IPS-15b (cell line): ENCODE measurements at regions not wholly inside any gene's neighbourhood (a gene's known extent, or its start where the extent isn't known, plus 50 kb on each side); places are given as distances from the start of the nearest gene placed in this dataset.
A peak's percentile ranks its signal among the peaks of the same experiment; 100 is the strongest.
"Not testable (repeated sequence)": the region's sequence is repeated elsewhere in the genome, so short reads cannot be mapped to it uniquely, and the experiment has no call there.

Experiments used
- H3K27me3 ChIP-seq: one replicate; pipeline ENCODE4 v1.6.1; 2013; ENCODE audit warnings: low read length; ENCODE audit not compliant: control insufficient read depth, insufficient read depth
- H3K36me3 ChIP-seq: one replicate; pipeline ENCODE4 v1.6.1; 2013; ENCODE audit warnings: low read length; ENCODE audit not compliant: control insufficient read depth, insufficient read depth
- H3K4me1 ChIP-seq: one replicate; pipeline ENCODE4 v1.6.1; 2013; ENCODE audit warnings: mild to moderate bottlenecking, low read length; ENCODE audit not compliant: control insufficient read depth, insufficient read depth
- H3K4me3 ChIP-seq: one replicate; pipeline ENCODE4 v1.5.1; 2013; ENCODE audit warnings: low read depth, low read length
- H3K9ac ChIP-seq: one replicate; pipeline ENCODE4 v1.6.1; 2013; ENCODE audit warnings: low read depth, mild to moderate bottlenecking, low read length
- H3K9me3 ChIP-seq: one replicate; pipeline ENCODE4 v1.6.1; 2013; ENCODE audit warnings: mild to moderate bottlenecking, low read length; ENCODE audit not compliant: control insufficient read depth, insufficient read depth

DNA sequence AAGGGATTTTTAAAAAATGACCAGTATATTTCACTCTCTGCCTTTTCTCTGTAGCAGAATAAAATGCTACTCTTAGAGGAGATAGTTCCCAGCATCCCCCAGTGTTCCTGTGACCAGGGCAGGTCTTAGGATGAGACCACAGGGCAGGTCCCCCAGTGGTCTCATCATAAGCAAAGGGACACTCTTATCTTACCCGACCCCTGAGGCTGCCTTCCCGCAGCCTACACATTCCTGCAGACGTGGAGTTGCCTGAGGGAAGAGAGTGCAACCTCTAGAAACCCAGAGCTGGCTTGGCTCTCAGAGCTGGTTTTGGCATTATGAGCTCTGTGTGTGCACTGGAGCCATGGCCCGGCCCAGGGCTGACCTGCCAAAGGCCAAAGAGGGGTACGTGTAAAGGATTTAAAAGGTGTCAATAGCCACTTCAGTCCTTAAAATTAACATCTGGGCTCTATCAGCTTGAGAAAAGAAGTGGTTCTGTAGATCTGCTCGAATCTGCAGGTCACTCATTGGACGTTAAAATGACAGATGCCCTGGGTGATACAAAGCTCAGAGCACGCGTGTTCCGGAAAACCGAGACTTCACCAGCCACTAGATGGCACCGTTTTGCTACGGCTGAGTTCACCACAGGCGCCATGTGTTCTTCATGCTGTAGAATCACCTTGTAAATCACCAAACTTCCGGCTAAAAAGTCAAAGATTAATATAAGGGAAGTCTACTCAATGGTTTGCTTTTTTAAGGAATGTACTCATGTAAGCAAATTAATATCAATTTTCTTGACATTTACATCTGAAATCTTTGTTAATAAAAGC lies 60.4 kb upstream of the GPR31 start:
- not testable (repeated sequence) for H3K36me3 ChIP-seq, H3K9me3 ChIP-seq, H3K9ac ChIP-seq, H3K4me3 ChIP-seq, H3K27me3 ChIP-seq, H3K4me1 ChIP-seq

GRCh38 chr6:167219079-167219478 lies 61.3 kb upstream of the GPR31 start:
- H3K27me3 ChIP-seq, H3K4me3 ChIP-seq, H3K36me3 ChIP-seq, H3K4me1 ChIP-seq, H3K9me3 ChIP-seq, H3K9ac ChIP-seq: not testable (repeated sequence)

DNA sequence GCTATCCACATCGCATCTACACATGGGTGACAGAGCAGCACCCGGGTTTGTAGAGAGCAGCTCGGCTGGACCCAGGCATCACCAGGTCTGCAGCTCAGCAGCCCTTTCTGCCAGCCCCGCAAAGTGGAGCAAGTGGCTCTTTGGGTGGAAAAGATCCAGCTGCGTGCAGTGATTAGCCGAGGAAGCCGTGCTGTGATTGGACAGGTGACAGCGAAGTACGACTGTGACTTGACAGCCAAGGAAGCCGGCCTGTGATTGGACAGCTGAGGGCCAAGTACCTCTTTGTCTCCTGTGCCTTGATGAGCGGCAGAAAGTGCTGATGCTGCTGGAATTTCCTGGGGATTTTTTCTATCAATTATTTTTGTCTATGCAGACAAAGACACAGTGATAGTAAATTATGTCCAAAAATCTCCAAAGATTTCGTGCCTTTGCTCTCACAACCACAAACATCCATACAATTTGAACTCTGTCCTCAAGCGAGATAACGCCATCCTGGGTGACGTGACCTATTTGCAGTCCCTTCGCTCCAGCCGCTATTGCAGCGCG lies 62.3 kb upstream of the GPR31 start:
- Histone ChIP-seq H3K9me3 (no peaks in the 10 kb centered on the region), H3K36me3 (no peaks in the 10 kb centered on the region), H3K4me1 (peaks cover 15% of the 10 kb centered on the region), H3K9ac (no peak overlapping the region), H3K27me3 (peaks cover 5% of the 10 kb centered on the region), H3K4me3 (no peak overlapping the region)

- no peak overlapping the region for H3K4me3 ChIP-seq
- H3K27me3 ChIP-seq: peaks cover 5% of the 10 kb centered on the region
- H3K4me1 ChIP-seq: peaks cover 27% of the 10 kb centered on the region
- no peak overlapping the region for H3K9ac ChIP-seq
- H3K36me3 ChIP-seq: no peaks in the 10 kb centered on the region
- no peaks in the 10 kb centered on the region for H3K9me3 ChIP-seq
Measured at GRCh38 chr6:167221400-167222201, 63.8 kb upstream of the GPR31 start.

GRCh38 chr6:167225566-167226382 lies 65.3 kb upstream of the UNC93A start:
- Histone ChIP-seq H3K4me3 (peak overlapping the region; percentile 27), H3K4me1 (peaks cover 33% of the 10 kb centered on the region)
- H3K9me3 ChIP-seq, H3K36me3 ChIP-seq, H3K9ac ChIP-seq, H3K27me3 ChIP-seq: not testable (repeated sequence)

DNA sequence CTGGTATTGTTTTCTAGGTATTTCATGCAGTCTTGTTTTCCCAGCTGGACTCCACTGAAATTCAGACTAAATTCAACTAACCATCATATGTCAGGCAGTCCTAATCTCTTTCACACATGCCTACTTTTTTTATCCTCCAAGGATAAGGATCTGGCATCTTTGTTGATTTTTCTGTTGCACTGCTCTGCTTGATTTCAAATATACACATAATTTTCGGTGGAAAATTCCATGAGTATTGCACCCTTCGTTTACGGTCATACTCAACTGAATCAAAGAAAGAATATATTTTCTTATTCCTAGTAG lies 64.8 kb upstream of the UNC93A start:
- peak overlapping the region; percentile 27 for H3K4me3 ChIP-seq
- no peak overlapping the region for H3K9ac ChIP-seq
- no peaks in the 10 kb centered on the region for H3K36me3 ChIP-seq
- peaks cover 33% of the 10 kb centered on the region for H3K4me1 ChIP-seq
- no peaks in the 10 kb centered on the region for H3K27me3 ChIP-seq
- H3K9me3 ChIP-seq: no peaks in the 10 kb centered on the region

DNA sequence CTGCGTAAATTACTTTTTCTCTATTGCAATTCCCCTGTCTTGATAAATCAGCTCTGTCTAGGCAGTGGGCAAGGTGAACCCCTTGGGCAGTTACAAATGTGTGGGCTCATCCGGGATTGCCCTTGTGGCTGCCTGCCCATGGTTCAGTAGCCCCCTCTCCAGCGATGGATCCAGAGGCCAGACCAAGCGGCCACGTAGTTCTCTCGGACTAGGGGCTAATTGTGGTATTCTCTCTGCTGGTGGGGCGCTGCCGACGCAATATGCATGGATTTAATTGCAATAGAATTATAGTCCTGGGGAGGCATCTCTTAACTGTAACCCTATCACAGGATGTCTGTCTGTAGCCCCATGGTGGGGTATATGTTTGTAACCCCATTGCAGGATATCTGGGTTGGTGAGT lies 64.3 kb upstream of the UNC93A start:
- H3K4me3 ChIP-seq: peak overlapping the region; percentile 74
- peaks cover 33% of the 10 kb centered on the region for H3K4me1 ChIP-seq
- no peaks in the 10 kb centered on the region for H3K27me3 ChIP-seq
- no peaks in the 10 kb centered on the region for H3K36me3 ChIP-seq
- no peaks in the 10 kb centered on the region for H3K9me3 ChIP-seq
- no peak overlapping the region for H3K9ac ChIP-seq

- Histone ChIP-seq H3K4me3 (peak overlapping the region; percentile 74), H3K4me1 (peaks cover 35% of the 10 kb centered on the region), H3K9ac (peak overlapping the region; percentile 87), H3K9me3 (no peaks in the 10 kb centered on the region), H3K27me3 (no peaks in the 10 kb centered on the region), H3K36me3 (no peaks in the 10 kb centered on the region)
Measured at GRCh38 chr6:167227984-167228383, 63.1 kb upstream of the UNC93A start.

DNA sequence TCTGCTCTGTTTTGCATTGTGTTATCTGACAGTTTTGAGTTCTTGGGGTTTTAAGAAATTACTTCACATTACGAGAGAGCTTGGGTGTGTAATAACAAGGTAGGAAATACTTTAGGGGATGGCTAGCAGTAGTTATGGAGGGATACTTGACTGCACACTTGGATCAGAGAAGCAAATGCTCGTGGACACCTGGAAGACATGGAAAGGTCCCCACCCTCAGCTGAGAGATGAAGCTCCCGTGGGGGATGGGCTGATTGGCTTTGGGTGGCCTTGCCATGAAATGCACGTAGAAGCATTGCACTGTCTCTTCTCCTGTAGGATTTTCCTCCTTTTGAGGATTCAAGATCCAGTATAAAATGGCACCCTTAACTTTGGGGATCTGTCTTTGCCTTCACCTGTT lies 61.5 kb upstream of the UNC93A start:
- Histone ChIP-seq H3K4me1 (peaks cover 30% of the 10 kb centered on the region), H3K27me3 (no peaks in the 10 kb centered on the region), H3K9me3 (no peaks in the 10 kb centered on the region), H3K9ac (peak overlapping the region; percentile 62), H3K4me3 (peak overlapping the region; percentile 74), H3K36me3 (no peaks in the 10 kb centered on the region)

GRCh38 chr6:167230288-167230687 lies 60.8 kb upstream of the UNC93A start:
- no peaks in the 10 kb centered on the region for H3K27me3 ChIP-seq
- peak overlapping the region; percentile 62 for H3K9ac ChIP-seq
- H3K4me1 ChIP-seq: peaks cover 26% of the 10 kb centered on the region
- no peaks in the 10 kb centered on the region for H3K9me3 ChIP-seq
- peaks cover 6% of the 10 kb centered on the region for H3K36me3 ChIP-seq
- peak overlapping the region; percentile 74 for H3K4me3 ChIP-seq

DNA sequence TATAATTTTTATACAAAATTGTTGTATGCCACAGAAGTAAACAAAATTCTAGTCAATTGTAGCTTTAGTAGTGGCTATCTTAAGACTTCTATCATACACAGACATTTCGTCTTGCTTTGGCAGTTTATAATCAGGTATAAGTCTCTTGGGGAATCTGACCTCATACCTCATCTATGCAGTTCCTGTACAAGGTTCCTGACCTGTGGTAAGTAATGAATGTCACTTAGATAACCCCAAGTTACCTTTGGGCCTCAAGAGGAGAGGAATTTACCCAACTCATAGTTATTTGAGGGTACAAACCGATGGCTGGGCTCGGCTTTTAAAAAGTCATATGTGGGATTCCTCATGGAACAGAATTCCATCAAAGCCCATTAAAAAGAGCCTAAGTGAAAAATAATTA lies 58.8 kb upstream of the UNC93A start:
- no peak overlapping the region for H3K9ac ChIP-seq
- no peak overlapping the region for H3K4me3 ChIP-seq
- H3K36me3 ChIP-seq: peaks cover 16% of the 10 kb centered on the region
- no peaks in the 10 kb centered on the region for H3K27me3 ChIP-seq
- H3K4me1 ChIP-seq: peaks cover 11% of the 10 kb centered on the region
- no peaks in the 10 kb centered on the region for H3K9me3 ChIP-seq
